Motor neuron (in vitro differentiated cells): ENCODE measurements at regions not wholly inside any gene's neighbourhood (a gene's known extent, or its start where the extent isn't known, plus 50 kb on each side); places are given as distances from the start of the nearest gene placed in this dataset.
"Not testable (repeated sequence)": the region's sequence is repeated elsewhere in the genome, so short reads cannot be mapped to it uniquely, and the experiment has no call there.

Experiments used
- ATAC-seq, 8 experiments: fragments of 200-7000 bp; cut with Tn5 transposase; replicated peaks in 6 of 8; 2 replicates each; pipeline ENCODE4 v1.8.0; 2021; ENCODE audit warnings: mild to moderate bottlenecking in 8 of 8, moderate library complexity in 8 of 8
- H3K27ac ChIP-seq, 2 donors: fragments of 250-450 bp; sonication (Bioruptor Pico); 2 replicates each; pipeline ENCODE4 v1.9.0; 2021; ENCODE audit warnings: antibody characterized with exemption in 2 of 2, mild to moderate bottlenecking in 2 of 2, moderate library complexity in 1 of 2
- H3K4me1 ChIP-seq, 2 donors: fragments of 250-450 bp; sonication (Bioruptor Pico); replicated peaks in 1 of 2; 2 replicates each; pipeline ENCODE4 v1.6.1; 2021; ENCODE audit warnings: antibody characterized with exemption in 2 of 2, mild to moderate bottlenecking in 2 of 2, moderate library complexity in 1 of 2
- H3K4me3 ChIP-seq, 5 donors: fragments of 250-450 bp; sonication (Bioruptor Pico); 2 replicates each; pipeline ENCODE4 v1.9.0; 2021; ENCODE audit warnings: antibody characterized with exemption in 5 of 5, mild to moderate bottlenecking in 5 of 5, moderate library complexity in 4 of 5
- WGBS, 10 experiments: fragments of 450-650 bp; shearing (Covaris generic); methylation state at CpG; one replicate each; pipeline ENCODE4 v1.0.0; 2022; 5-methylcytosine and 5-hydroxymethylcytosine counted together
- in situ Hi-C, 9 experiments: fragments of 400-800 bp; cut with MboI; loops; one replicate each; pipeline ENCODE4 v1.15.0; 2021; ENCODE audit warnings: low sequenced_read_pairs in 9 of 9, low pct_unique_long_range_greater_than_20kb in 2 of 9; ENCODE audit not compliant: unreplicated experiment in 9 of 9

DNA sequence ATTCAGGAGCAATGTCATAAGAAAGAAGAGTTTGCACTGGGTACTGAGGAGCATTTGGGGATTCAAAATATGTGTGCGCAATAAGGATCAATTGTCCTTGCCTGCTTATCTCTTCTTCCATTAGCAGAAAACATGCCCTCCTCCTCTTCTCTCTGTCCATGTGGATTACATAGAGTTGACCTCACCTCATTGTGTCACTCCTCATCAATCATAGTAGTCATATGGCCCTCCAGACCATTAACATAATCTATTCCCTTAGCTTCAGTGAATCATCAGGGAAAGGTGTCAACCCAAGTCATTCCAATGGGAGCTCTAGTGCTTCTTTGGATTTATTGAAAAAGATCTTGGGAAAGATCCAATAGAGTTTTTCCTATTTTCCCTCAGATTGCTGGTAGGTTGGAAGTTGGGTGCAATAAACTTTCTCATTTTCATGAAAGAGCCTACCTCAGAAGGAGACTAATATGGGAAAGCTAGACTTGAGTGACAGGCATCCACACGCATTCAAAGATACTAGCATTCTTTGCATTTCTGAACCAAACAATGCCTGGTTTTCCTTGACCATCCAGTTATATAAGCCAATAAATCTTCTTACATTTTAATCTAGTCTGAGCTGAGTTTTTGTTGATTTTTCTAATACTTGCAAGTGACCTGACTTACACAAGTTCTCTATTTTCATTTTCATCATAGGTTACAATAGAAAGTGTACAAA, 71.5 kb upstream of the FAM13C start:
- 83 to 100% (median 100%) methylated on average over 1 to 2 of the region's 2 CpGs; no CpG with 5 or more reads in 1 of the 10 experiments for WGBS, 10 experiments
- H3K27ac ChIP-seq = peak overlapping the region in 1 of 2 donors; percentile 69
- H3K4me1 ChIP-seq = peaks cover 5 to 7% of the 10 kb centered on the region in 2 donors
- peak in 7 of 8 experiments; percentile 49 to 93 (median 90) for ATAC-seq
- in situ Hi-C loops = no loop called here
- H3K4me3 ChIP-seq = no peak overlapping the region

DNA sequence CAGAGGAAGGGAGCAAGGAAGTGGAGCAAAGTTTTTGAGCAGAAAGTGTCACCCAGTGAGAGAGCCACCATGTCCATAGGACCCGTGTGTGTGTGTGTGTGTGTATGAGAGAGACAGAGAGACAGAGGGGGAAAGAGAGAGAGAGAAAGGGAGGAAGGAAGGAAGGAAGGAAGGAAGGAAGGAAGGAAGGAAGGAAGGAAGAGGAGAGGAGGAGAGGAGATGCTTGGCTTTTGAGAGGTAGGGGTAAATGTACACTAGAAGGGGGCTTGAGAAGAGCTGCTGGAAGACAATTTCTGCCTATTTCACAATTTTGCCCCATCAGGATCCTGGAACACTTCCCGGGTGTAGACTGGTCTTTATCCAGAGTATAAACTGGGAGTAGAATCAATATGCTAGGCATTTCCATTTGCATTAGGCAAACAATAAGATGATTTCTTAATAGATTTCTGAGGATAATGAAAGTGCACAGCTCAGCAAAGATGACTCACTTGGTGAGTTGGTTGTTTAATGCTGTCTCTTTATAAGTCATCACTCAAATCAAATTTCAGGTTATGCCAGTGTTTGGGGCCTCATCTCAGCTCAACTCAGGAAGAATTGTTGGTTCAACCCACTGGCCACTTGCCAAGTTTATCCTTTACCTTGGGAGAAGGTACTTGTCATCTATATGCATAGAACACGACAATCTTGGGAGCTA, 70.0 kb upstream of the FAM13C start:
- WGBS, 10 experiments = 30 to 100% (median 80%) methylated on average over 1 to 2 of the region's 3 CpGs; no CpG with 5 or more reads in 1 of the 10 experiments
- no peak overlapping the region for H3K27ac ChIP-seq
- in situ Hi-C loops = no loop called here
- ATAC-seq = peak in 7 of 8 experiments; percentile 48 to 79 (median 70)
- peaks cover 5 to 7% of the 10 kb centered on the region in 2 donors for H3K4me1 ChIP-seq
- H3K4me3 ChIP-seq = no peak overlapping the region

DNA sequence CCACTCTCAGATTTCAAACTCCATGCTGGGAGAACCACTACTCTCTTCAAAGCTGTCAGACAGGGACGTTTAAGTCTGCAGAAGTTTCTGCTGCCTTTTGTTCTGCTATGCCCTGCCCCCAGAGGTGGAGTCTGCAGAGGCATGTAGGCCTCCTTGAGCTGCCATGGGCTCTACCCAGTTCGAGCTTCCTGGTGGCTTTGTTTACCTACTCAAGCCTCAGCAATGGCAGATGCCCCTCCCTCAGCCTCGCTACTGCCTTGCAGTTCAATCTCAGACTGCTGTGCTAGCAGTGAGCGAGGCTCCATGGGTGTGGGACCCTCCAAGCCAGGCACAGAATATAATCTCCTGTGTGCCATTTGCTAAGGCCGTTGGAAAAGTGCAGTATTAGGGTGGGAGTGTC, 51.4 kb upstream of the FAM13C start:
- ATAC-seq, H3K27ac ChIP-seq, H3K4me3 ChIP-seq, H3K4me1 ChIP-seq, in situ Hi-C loops: not testable (repeated sequence)
- WGBS, 10 experiments = 13 to 100% (median 55%) methylated on average over 1 to 3 of the region's 5 CpGs; no CpG with 5 or more reads in 6 of the 10 experiments
